ENCODE measurements at regions not wholly inside any gene's neighbourhood (a gene's known extent, or its start where the extent isn't known, plus 50 kb on each side); places are given as distances from the start of the nearest gene placed in this dataset.
A peak's percentile ranks its signal among the peaks of the same experiment; 100 is the strongest.
"Not testable (repeated sequence)": the region's sequence is repeated elsewhere in the genome, so short reads cannot be mapped to it uniquely, and the experiment has no call there.

GRCh38 chr2:90322982-90323381, 1631.5 kb downstream of the RPIA start:
- not testable (repeated sequence) for H3K36me3 ChIP-seq (ENCODE audit: control insufficient read depth in 1 of 2, insufficient read depth in 2 of 2, low read depth in 1 of 2, low read length in 2 of 2); H2BK120ac ChIP-seq (ENCODE audit: low read depth, low read length); H3K9me3 ChIP-seq (ENCODE audit: control insufficient read depth, low read length); H3K18ac ChIP-seq (ENCODE audit: low read depth in 1 of 2, low read length in 2 of 2); H3K9ac ChIP-seq (ENCODE audit: low read length); H3K27me3 ChIP-seq (ENCODE audit: control insufficient read depth in 1 of 2, insufficient read depth in 1 of 2, low read length in 2 of 2); H3K27ac ChIP-seq (ENCODE audit: low read length, poor library complexity, severe bottlenecking); H3K4ac ChIP-seq (ENCODE audit: low read depth in 1 of 2, low read length in 2 of 2); H2BK5ac ChIP-seq (ENCODE audit: low read depth, low read length, poor library complexity, severe bottlenecking); H3K14ac ChIP-seq (ENCODE audit: low read length in 2 of 2); H3K4me1 ChIP-seq (ENCODE audit: control insufficient read depth, insufficient read depth, low read depth, low read length); H2AK5ac ChIP-seq (ENCODE audit: low read length, severe bottlenecking); H2BK15ac ChIP-seq (ENCODE audit: low read depth, poor library complexity, severe bottlenecking); DNase-seq; H3K79me1 ChIP-seq (replicated peaks; ENCODE audit: low read length, poor library complexity, severe bottlenecking); H3K23ac ChIP-seq (ENCODE audit: low read length in 2 of 2); H3K4me3 ChIP-seq (ENCODE audit: insufficient read depth in 1 of 2, low read depth in 1 of 2, low read length in 2 of 2); H2AFZ ChIP-seq (ENCODE audit: low read depth, low read length); H2BK12ac ChIP-seq (ENCODE audit: low read length in 2 of 2); H3K4me2 ChIP-seq (ENCODE audit: low read length, poor library complexity, severe bottlenecking); H4K91ac ChIP-seq (ENCODE audit: low read length); H4K8ac ChIP-seq (ENCODE audit: low read length)
- 42% methylated on average over 20 of the region's 29 CpGs for WGBS

DNA sequence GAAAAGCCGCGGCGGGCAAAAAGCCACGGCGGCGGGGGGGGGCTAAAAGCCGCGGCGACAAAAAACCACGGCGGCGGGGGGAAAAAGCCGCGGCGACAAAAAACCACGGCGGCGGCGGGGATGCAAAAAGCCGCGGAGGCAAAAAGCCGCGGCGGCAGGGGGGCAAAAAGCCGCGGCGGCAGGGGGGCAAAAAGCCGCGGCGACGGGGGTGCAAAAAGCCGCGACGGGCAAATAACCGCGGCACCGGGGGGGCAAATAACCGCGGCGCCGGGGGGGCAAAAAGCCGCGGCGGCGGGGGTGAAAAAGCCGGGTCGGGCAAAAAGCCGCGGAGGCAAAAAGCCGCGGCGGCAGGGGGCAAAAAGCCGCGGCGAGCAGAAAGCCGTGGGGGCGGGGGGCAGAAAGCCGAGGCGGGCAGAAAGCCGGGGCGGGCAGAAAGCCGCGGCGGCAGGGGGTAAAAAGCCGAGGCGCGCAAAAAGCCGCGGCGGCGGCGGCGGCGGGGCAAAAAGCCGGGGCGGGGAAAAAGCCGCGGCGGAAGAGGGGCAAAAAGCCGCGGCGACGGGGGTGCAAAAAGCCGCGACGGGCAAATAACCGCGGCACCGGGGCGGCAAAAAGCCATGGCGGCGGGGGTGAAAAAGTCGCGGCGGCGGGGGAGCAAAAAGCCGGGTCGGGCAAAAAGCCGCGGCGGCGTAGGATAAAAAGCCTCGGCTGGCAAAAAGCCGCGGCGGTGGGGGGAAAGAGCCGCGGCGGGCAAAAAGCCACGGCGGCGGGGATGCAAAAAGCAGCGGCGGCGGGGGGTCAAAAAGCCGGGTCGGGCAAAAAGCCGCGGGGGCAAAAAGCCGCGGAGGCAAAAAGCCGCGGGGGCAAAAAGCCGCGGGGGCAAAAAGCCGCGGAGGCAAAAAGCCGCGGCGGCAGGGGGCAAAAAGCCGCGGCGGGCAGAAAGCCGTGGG, 1632.4 kb downstream of the RPIA start:
- not testable (repeated sequence) for H4K8ac ChIP-seq (ENCODE audit: low read length); H2AFZ ChIP-seq (ENCODE audit: low read depth, low read length); H3K36me3 ChIP-seq (ENCODE audit: control insufficient read depth in 1 of 2, insufficient read depth in 2 of 2, low read depth in 1 of 2, low read length in 2 of 2); H4K91ac ChIP-seq (ENCODE audit: low read length); H2BK12ac ChIP-seq (ENCODE audit: low read length in 2 of 2); H2BK15ac ChIP-seq (ENCODE audit: low read depth, poor library complexity, severe bottlenecking); H2AK5ac ChIP-seq (ENCODE audit: low read length, severe bottlenecking); H3K18ac ChIP-seq (ENCODE audit: low read depth in 1 of 2, low read length in 2 of 2); H2BK120ac ChIP-seq (ENCODE audit: low read depth, low read length); H3K9ac ChIP-seq (ENCODE audit: low read length); H3K27ac ChIP-seq (ENCODE audit: low read length, poor library complexity, severe bottlenecking); H3K9me3 ChIP-seq (ENCODE audit: control insufficient read depth, low read length); H3K4me2 ChIP-seq (ENCODE audit: low read length, poor library complexity, severe bottlenecking); H3K79me1 ChIP-seq (replicated peaks; ENCODE audit: low read length, poor library complexity, severe bottlenecking); H2BK5ac ChIP-seq (ENCODE audit: low read depth, low read length, poor library complexity, severe bottlenecking); H3K4me1 ChIP-seq (ENCODE audit: control insufficient read depth, insufficient read depth, low read depth, low read length); H3K23ac ChIP-seq (ENCODE audit: low read length in 2 of 2); H3K4ac ChIP-seq (ENCODE audit: low read depth in 1 of 2, low read length in 2 of 2); H3K27me3 ChIP-seq (ENCODE audit: control insufficient read depth in 1 of 2, insufficient read depth in 1 of 2, low read length in 2 of 2); H3K14ac ChIP-seq (ENCODE audit: low read length in 2 of 2); H3K4me3 ChIP-seq (ENCODE audit: insufficient read depth in 1 of 2, low read depth in 1 of 2, low read length in 2 of 2)
- WGBS, result 33% methylated on average over 22 of the region's 134 CpGs
- peak; percentile 2 for DNase-seq

DNA sequence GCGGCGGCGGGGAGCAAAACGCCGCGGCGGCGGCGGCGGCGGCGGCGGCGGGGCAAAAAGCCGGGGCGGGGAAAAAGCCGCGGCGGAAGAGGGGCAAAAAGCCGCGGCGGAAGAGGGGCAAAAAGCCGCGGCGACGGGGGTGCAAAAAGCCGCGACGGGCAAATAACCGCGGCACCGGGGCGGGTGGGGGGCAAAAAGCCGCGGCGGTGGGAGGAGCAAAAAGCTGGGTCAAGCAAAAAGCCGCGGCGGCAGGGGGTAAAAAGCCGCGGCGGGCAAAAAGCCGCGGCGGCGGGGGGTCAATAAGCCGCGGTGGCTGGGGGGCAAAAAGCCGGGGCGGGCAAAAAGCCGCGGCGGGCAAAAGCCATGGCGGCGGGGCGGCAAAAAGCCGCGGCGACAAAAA, 1633.2 kb downstream of the RPIA start:
- not testable (repeated sequence) for H3K14ac ChIP-seq (ENCODE audit: low read length in 2 of 2); H3K27me3 ChIP-seq (ENCODE audit: control insufficient read depth in 1 of 2, insufficient read depth in 1 of 2, low read length in 2 of 2); H2BK12ac ChIP-seq (ENCODE audit: low read length in 2 of 2); H3K4me3 ChIP-seq (ENCODE audit: insufficient read depth in 1 of 2, low read depth in 1 of 2, low read length in 2 of 2); H3K27ac ChIP-seq (ENCODE audit: low read length, poor library complexity, severe bottlenecking); H2AFZ ChIP-seq (ENCODE audit: low read depth, low read length); H4K8ac ChIP-seq (ENCODE audit: low read length); DNase-seq; H3K79me1 ChIP-seq (replicated peaks; ENCODE audit: low read length, poor library complexity, severe bottlenecking); H3K4me2 ChIP-seq (ENCODE audit: low read length, poor library complexity, severe bottlenecking); H2AK5ac ChIP-seq (ENCODE audit: low read length, severe bottlenecking); H2BK15ac ChIP-seq (ENCODE audit: low read depth, poor library complexity, severe bottlenecking); H3K4me1 ChIP-seq (ENCODE audit: control insufficient read depth, insufficient read depth, low read depth, low read length); H3K23ac ChIP-seq (ENCODE audit: low read length in 2 of 2); H3K9ac ChIP-seq (ENCODE audit: low read length); H3K9me3 ChIP-seq (ENCODE audit: control insufficient read depth, low read length); H3K36me3 ChIP-seq (ENCODE audit: control insufficient read depth in 1 of 2, insufficient read depth in 2 of 2, low read depth in 1 of 2, low read length in 2 of 2); H2BK5ac ChIP-seq (ENCODE audit: low read depth, low read length, poor library complexity, severe bottlenecking); H3K18ac ChIP-seq (ENCODE audit: low read depth in 1 of 2, low read length in 2 of 2); H2BK120ac ChIP-seq (ENCODE audit: low read depth, low read length); H3K4ac ChIP-seq (ENCODE audit: low read depth in 1 of 2, low read length in 2 of 2); H4K91ac ChIP-seq (ENCODE audit: low read length)
- 40% methylated on average over 9 of the region's 59 CpGs for WGBS

GRCh38 chr2:90325796-90326353, 1634.4 kb downstream of the RPIA start:
- H3K79me1 ChIP-seq (replicated peaks; ENCODE audit: low read length, poor library complexity, severe bottlenecking); H3K23ac ChIP-seq (ENCODE audit: low read length in 2 of 2); H2BK120ac ChIP-seq (ENCODE audit: low read depth, low read length); H4K8ac ChIP-seq (ENCODE audit: low read length); H3K4me2 ChIP-seq (ENCODE audit: low read length, poor library complexity, severe bottlenecking); H3K4ac ChIP-seq (ENCODE audit: low read depth in 1 of 2, low read length in 2 of 2); H3K9me3 ChIP-seq (ENCODE audit: control insufficient read depth, low read length); H3K27me3 ChIP-seq (ENCODE audit: control insufficient read depth in 1 of 2, insufficient read depth in 1 of 2, low read length in 2 of 2); H3K36me3 ChIP-seq (ENCODE audit: control insufficient read depth in 1 of 2, insufficient read depth in 2 of 2, low read depth in 1 of 2, low read length in 2 of 2); H3K14ac ChIP-seq (ENCODE audit: low read length in 2 of 2); H3K4me3 ChIP-seq (ENCODE audit: insufficient read depth in 1 of 2, low read depth in 1 of 2, low read length in 2 of 2); H2AFZ ChIP-seq (ENCODE audit: low read depth, low read length); H2BK12ac ChIP-seq (ENCODE audit: low read length in 2 of 2); H3K27ac ChIP-seq (ENCODE audit: low read length, poor library complexity, severe bottlenecking); H2BK15ac ChIP-seq (ENCODE audit: low read depth, poor library complexity, severe bottlenecking); H2BK5ac ChIP-seq (ENCODE audit: low read depth, low read length, poor library complexity, severe bottlenecking); DNase-seq; H3K18ac ChIP-seq (ENCODE audit: low read depth in 1 of 2, low read length in 2 of 2); H3K4me1 ChIP-seq (ENCODE audit: control insufficient read depth, insufficient read depth, low read depth, low read length); H4K91ac ChIP-seq (ENCODE audit: low read length); H2AK5ac ChIP-seq (ENCODE audit: low read length, severe bottlenecking); H3K9ac ChIP-seq (ENCODE audit: low read length): not testable (repeated sequence)
- WGBS, result 28% methylated on average over 14 of the region's 74 CpGs
